ENCODE measurements at regions not wholly inside any gene's neighbourhood (a gene's known extent, or its start where the extent isn't known, plus 50 kb on each side); places are given as distances from the start of the nearest gene placed in this dataset.

DNA sequence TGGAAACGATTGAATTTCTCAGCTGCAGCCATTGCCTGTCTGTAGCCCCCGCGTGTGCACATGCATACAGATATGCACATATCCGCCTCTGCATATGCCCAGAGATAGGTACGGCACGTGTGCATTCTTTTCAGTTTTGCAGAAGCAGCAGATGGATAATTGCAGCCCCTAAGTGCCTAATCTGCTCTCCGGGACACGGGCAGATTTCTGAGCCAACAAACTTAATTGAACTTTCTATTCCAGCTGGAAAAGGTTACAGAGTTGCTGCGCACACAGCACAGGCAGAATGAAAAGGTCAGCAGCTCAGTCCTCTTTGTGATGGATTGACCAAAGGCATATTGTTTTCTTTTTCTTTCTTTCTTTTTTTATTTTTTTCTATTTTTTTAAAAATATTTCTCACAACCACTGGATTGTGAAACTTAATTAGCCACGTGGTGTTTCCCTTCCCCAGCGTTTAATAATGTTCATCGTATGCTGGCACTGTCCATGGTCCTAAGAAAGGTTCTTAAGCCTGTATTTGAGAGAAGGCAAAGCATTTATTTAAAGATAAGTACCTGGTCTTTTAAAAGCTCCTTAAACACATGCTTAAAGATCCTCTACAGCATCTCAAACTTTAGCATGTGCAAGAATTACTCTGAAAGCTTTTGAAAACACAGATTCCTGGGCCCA, 270.2 kb upstream of the BRINP1 start:
- no peak for DNase-seq (ENCODE audit: low spot score)

DNA sequence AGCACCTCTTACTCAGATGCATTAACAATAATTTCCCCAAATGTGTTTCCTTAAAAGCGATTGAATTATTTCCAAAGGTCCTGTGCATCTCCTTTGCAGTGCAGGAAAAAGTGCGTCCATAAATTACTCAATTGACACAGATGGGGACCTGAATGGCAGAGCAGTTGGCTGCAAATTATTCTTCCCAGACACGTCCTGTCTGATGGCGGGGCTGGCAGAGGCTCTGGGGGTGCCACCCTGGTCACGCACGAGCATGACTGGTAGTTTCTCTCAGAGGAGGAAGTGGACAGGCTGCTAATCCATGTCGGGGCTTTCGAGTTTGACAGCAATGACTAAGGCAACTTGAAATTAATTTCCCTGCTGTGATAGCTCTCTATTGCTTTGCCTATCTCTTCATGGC, 264.8 kb upstream of the BRINP1 start:
- no peak for DNase-seq (ENCODE audit: low spot score)

DNA sequence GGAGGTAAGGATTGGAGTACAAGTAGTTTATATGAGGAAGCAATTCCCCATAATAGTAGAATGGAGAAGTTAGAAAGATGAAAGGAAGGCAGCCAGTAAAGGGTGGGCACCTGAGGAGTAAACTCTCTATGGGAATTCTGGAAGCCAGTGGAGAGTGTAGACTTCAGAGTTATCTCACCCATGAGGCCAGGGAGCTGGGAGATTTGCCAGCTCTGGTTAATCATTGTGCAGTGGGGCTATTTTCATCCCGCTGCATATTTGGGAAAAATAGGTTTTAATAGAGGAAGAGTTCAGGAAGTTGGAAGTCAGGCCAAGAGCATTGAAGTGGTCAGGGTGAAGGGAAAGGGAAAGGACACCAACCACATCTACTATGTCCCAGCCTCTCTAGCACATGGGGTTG, 242.3 kb upstream of the BRINP1 start:
- no peak for DNase-seq (ENCODE audit: low spot score)

DNA sequence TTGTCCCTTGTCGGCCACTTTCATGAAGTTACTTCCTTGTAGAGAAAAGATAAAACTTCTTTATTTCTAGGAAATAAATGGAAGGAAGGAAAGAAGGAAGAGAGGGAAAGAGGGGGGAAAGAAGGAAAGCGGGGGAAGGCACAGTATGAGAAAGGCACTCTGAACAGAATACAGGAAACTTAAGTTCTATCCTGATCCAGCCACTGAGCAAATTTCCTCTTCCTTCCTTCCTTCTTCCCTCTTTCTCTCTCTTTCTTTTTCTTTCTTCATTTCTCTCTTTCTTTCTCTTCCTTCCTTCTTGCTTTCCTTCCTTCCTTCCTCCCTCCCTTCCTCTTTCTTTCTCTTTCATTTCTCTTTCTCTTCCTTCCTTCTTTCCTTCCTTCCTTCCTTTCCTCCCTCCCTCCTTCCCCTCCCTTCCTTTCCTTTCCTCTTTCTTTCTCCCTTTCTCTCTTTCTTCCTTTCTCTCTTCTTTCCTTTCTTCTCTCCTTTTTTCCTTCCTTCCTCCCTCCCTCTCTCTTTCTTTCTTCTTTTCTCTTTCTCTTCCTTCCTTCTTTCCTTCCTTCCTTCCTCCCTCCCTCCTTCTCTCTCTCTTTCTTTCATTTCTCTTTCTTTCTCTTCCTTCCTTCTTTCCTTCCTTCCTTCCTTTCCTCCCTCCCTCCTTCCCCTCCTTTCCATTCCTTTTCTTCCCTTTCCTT, 240.2 kb upstream of the BRINP1 start:
- no peak for DNase-seq (ENCODE audit: low spot score)

DNA sequence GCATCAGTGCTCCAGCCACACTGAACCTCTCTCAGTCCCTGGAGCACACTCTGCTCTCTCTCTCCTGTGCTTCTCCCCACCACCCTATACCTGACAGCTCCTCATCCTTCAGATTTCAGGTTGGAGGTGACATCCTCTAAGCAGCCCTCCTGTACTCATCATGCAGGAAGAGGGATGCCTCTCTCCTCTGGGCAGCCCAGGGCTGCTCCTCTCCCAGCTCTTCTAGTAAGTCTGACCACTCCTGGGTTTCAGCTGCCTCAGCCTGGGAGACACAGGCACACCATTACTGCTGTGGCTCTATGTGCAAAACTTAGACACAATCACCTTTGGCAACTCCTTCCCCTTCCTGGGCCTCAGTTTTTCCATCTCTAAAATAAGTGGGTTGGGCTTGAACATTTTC, 232.4 kb upstream of the BRINP1 start:
- no peak for DNase-seq (ENCODE audit: low spot score)

DNA sequence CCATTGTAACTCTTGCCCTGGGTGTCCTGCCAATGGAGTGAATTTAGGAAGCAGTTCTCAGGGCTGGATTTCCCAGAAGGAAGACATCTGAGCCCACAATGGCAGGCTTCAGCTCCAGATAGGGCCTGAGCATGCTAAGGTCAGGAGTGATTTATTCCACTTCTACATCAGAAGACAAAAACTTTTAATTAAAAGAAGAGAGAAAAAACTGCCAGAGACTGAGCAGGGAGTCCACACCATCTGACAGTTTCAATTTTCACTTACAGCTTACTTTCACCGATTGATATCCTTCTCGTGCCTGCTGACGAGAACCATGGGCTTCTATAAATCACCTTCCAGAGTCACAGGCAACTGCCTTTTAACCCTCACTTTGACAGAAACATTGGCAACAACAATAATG, 228.3 kb upstream of the BRINP1 start:
- no peak for DNase-seq (ENCODE audit: low spot score)

DNA sequence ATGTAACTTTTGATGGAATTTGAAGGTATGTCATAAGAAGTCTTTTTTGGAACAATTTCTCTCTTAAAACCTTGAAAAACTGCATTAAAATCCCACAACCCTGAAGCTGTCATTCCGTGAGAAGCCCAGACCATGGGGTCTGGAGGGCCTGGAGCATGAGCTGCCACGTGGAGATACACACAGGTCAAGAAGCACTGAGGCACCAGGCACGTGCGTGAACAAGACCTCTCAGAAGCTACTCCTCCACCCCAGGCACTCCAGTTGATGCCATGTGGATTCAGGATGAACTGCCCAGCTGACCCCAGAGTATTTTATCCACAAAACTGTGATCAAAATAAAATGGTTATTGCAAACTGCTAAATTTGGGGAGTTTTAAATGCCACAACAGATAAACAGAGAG, 227.5 kb upstream of the BRINP1 start:
- no peak for DNase-seq (ENCODE audit: low spot score)

DNA sequence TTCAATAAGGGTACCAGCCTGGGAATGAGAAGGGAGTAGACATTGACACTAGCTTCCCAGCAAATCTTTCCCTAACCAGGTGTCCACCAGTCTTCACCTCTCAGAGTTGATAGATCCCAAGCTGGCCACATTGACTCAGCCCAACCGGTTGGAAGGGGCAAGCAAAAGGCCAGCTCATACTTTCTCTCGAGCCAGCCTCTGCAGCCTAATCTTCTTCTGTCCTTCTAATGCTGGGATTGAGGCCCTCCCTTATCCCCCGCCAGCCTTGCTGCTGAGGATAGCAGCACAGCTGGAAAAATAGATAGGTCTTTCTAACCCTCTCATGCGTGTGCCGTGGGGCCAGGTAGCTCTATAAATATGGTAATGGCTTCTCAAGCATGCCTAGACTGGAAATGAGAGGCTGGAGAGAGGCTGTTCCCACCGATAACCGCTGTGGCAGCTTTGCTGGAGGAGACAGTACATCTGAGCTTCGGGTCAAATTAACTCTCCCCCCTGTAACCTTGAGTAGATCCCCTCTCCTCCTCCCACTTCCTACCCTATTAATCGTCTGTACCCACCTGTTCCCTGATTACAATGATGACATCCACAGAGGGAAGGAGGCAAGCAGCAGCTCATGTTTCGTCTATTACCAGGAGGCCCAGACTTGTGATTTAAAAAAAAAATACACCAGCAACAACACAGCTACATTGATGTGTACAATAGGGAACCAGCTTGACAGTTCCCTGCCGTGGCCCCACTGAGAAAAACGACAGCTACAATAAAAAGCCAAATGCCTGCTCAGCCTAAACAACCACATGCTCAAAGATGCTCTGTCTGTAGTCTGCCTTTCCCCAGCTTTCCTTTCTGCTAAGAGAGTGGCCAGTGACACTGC, 219.9 kb upstream of the BRINP1 start:
- DNase-seq (ENCODE audit: low spot score) = no peak

DNA sequence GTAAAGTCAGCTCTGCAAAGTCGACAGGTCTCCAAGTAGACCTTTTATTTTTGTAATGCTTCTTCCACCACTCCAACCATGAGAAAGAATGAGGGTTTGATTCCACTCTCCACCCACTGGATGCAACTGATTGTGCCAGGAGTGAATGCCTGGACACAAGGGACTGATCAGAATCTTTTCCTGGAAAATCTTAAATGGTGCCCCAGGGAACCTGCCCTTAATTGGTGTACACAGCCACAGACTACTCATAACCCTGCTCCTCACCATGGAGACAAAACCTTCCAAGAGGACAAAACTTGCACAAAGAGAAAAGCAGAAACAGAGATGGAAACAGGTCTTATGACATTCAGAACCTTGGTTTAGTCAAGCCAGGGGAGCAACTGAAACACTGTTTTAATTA, 208.6 kb upstream of the BRINP1 start:
- no peak for DNase-seq (ENCODE audit: low spot score)

DNA sequence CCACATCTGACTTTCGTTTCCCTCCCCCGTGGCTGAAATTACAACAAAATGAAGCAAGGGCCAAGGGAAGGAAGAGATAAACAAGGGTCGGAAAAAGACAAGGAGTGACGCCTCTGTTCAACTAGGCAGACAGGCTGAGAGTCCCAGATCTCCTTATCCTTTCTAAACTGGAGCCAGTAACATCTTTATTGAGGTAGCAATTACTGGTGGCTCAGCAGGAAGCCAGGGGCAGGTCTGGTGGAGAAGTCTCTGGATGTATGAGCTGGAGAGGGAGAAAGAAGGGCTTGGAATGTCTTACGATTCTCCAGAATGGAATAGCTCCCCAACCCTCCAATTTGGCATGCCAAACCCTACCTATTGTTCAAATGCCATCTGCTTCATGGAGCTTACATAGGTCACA, 190.8 kb upstream of the BRINP1 start:
- no peak for DNase-seq (ENCODE audit: low spot score)

DNA sequence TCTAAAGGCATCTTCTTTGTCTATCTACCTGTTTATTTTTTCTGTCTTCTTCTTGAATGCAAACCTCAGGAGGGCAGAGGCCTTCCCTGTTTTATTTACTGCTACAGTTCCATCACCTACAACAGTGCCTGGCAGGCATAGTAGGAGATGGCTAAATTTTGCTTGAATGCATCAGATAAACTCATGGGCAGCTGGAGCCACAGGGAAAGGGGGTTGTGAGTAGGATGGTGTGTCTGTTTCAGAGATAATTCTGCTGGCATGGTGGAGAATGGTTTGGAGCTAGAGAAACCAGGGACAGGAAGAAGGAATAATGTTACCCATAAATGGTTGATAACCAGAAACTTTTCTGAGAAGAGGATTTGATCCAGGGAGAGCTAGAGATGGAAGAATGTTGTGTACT, 189.8 kb upstream of the BRINP1 start:
- no peak for DNase-seq (ENCODE audit: low spot score)

DNA sequence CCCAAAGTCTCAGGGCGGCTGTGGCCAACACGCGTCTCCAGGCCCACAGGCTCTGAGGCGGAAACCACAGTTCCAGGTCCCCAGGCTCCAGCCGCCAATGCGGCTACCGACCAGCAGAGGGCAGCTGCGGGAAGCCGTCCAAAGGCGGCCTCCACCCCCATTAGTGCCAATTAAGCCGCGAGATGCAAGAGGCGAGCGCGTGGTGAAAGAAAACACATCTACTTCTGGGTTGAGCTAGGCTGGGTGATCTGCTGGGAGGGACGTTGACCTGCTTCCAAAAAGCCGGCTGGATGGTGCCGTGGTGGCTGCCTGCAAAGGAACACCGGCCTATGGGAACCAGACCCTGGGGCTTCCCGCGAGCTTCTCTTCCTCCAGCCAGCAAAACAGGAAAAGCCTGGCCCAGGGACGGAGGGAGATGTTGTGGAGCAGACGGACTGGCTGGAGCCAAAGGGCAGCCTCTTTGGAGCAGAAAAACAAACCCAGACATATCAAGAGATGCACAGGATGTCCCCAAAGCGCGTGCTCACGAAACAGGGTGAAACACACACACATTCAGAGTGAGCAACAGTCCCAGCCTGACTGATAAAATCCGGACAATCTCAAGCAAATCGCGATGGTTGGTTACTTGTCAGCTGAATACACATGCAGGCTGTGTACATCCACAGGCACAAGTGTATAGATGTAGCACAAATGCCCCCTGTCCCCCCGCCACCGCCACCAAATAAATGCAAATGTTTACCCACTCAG, 187.1 kb upstream of the BRINP1 start:
- peak; percentile 37 for DNase-seq (ENCODE audit: low spot score)

DNA sequence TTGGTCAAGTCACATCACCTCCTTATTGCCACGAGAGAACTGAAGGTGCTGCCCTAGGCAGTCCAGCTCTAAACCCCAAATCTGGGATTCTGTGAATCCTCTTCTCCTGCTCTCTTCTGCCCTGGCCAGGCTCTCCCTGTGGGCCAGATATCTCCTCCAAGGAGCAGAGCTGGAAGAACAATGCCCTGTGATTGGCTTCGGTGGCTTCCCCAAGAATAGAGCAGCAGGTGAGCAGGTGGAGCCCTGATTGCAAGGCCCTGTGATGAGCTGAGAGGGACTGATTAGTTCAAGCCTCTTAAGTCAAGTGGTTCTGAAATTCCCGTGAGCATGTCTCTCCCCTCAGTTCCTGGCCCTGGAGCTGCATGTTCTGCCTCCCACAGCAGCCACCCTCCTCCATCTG, 175.3 kb upstream of the BRINP1 start:
- DNase-seq (ENCODE audit: low spot score) = no peak

DNA sequence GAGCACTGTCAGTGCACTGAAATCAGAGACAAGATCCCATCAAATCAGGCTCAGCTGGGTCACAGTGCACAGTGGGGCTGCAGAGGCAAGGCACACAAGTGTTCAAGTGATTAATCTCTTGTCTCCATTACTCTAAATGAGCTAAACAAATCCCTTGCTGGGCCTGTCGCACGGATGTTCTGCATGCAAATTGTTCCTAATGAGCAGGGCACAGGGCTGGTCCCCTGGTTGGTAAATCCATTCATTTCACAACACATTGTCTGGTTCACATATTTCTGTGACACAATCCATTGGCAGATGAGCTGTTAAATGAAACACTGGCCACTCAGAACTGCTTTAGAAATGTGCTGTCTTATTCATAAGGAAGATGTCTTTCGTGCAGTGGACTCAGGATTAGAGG, 167.9 kb upstream of the BRINP1 start:
- no peak for DNase-seq (ENCODE audit: low spot score)

DNA sequence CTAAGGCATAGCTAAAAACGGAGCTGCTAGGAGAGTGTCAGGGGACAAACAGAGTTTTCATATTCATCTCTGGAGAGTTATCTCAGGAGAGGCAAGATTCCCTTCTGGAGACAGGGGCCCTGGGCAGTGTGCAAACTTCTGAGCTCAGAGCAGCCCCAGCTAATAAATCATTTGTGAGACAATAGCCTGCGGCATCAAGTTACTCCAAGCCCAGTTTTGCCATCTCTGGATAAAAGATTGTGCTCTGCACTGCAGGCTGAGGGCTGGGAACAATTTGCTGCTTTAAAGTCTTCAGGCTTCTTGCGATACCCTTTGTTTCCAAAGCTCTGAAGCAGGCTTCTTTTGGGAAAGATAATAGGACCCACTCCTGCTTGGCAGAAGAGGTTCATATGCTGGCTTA, 164.3 kb upstream of the BRINP1 start:
- DNase-seq (ENCODE audit: low spot score) = no peak

DNA sequence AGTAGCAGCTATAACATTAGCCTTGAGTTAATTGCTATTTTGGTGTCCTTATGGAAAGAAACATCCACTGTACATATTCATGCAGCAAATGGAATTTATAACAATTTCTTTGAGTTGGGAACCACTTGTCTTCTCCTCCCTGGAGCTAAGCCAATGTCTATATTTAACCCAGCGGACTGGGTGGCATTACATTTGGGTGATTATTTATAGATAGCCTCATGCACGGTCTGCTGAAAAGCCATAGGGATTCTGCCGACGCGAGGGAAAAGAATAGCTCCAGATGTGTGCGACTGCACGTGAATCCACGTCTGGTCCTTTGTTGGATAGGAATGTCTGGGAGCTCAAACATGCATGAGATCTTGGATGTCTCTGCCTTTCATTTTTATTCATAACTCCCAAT, 157.5 kb upstream of the BRINP1 start:
- DNase-seq (ENCODE audit: low spot score) = no peak

DNA sequence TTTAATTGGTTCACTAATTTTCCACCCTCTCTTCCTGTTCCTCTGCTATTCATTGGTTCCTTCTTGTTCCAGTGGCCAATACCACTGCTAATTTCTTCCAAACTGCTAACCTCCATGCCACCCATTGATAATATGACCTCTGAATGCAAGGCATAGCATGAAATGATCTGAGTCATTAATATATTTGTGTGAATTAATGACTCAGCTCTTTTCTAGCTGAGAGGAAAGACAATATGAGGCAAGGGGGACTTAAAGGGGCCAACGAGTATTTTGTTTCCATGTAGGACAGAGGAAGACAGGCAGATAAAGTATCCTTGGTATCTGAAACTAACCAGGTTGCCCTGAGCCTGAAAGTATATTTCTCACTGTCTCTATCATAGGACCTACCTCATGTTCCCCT, 154.3 kb upstream of the BRINP1 start:
- DNase-seq (ENCODE audit: low spot score) = no peak

DNA sequence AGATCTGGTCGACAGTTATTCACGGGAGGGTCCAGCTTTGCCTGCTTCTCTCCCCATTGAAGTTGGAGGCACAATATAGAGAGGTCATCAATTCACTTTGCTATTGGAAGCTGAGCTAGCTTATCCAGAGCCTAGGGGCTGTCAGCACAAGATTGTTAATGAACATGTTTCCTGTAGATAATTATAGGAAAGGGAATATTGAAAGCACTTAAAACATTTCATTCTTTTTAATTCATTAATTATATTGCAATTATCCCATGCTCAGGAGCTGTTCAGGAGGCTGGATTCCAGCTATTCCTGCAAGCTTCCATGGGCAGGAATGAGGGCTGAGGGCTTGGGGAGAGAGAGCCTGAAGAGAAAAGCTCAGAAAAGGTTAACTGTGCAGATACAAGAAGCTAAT, 153.1 kb upstream of the BRINP1 start:
- DNase-seq (ENCODE audit: low spot score) = no peak

DNA sequence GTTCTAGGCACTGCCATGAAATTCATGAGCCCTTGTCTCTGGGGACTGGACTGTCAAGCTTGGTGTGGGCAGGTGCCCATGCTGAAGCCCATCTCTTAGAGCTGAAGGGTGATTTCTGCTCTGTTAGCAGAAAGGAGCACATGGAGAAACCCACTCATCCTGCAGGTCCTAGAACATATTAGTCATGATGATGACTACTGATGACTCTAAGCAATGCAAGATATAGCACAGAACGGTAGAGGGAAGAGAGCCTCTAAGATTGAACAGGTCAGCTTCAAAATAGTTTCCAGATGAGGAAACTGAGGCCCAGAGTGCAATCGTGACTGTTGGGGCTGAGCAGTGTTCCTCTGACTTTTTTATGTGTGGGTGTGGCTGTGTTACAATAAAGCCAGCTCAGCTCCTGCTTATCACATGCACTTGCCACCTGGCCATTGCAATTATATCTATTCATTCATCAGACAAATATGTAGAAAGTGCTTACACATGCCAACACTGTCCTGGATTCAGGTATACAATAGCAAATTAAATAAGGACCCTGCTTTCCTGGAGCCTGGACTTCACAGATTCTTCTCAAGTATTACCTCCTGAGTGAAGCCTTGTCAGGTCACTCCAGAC, 140.2 kb upstream of the BRINP1 start:
- no peak for DNase-seq (ENCODE audit: low spot score)

DNA sequence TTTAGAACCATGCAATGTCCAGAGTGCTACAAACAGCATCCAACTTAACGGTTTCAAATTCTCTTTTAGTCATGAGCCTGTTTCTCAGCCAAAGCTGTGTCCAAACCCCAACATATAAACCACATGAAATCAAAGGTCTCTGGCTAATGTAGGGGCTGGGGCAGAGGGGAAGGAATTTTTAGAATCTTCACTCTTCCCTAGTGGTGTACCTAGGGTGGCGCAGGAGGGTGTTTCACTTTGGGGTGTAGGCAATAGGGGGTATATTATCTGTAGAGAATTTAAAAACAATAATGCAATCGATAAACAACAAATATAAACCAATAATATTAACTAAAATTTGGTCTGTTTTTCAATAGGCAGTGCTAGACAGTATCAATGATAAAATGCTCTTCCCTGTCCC, 132.1 kb upstream of the BRINP1 start:
- no peak for DNase-seq (ENCODE audit: low spot score)

DNA sequence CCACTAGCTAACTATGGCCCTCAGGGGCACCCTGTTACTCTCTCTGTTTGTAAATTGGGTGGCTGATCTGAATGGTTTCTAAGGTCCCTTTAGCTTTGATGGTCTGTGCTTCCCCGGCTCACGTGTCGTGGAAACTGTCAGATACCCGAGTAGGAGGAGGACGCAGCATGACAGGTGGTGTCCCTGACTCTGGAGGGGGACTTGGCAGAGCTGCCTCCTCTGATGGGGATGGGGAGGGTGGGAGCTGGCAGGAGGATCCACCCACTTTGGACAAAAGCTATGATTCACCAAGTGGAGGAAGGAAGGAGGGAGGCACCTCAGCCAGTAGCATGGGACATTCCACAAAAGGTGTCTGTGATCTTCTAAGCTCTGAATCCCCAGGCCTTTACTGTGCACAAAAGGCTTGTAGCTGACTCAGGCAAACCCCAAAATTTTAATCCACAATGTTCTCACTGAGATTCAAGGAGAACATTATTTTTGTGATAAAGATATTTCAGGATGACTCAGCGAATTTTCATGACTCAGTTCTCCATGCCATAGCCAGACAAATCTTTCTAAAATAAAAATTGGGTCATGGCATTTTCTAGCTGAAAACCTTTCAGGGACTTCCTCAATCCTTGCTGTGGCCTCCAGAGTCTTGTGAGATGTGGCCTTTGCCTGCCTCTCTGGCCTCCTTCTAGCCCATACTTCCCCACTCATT, 131.0 kb upstream of the BRINP1 start:
- DNase-seq (ENCODE audit: low spot score) = no peak
